Transverse colon (tissue), 4 donors: ENCODE measurements at regions not wholly inside any gene's neighbourhood (a gene's known extent, or its start where the extent isn't known, plus 50 kb on each side); places are given as distances from the start of the nearest gene placed in this dataset.
"Not testable (repeated sequence)": the region's sequence is repeated elsewhere in the genome, so short reads cannot be mapped to it uniquely, and the experiment has no call there.

ENCODE experiments used
- DNase-seq: peaks from one replicate; pipeline ENCODE4 v3.0.0-alpha.2; 2019
- H3K27ac ChIP-seq, 4 donors: fragments of 200-600 bp; sonication (generic); 2 replicates each; pipeline ENCODE4 v1.5.1; 2016 to 2018; ENCODE audit warnings: inconsistent platforms in 4 of 4
- H3K27me3 ChIP-seq: fragments of 200-600 bp; sonication (generic); 2 replicates; pipeline ENCODE4 v1.5.1; 2017; ENCODE audit warnings: inconsistent platforms
- H3K36me3 ChIP-seq, 4 donors: fragments of 200-600 bp; sonication (generic); 2 replicates each; pipeline ENCODE4 v1.5.1; 2017 to 2019; ENCODE audit warnings: inconsistent platforms in 4 of 4
- H3K4me1 ChIP-seq, 4 donors: fragments of 200-600 bp; sonication (generic); 2 replicates each; pipeline ENCODE4 v1.5.1; 2017 to 2020; ENCODE audit warnings: inconsistent platforms in 4 of 4
- H3K4me3 ChIP-seq, 4 donors: fragments of 200-600 bp; sonication (generic); 1 replicate in 1 of 4; 2 replicates in 3 of 4; pipeline versions ENCODE4 v1.5.1 to v1.6.1; 2017 to 2019; ENCODE audit warnings: inconsistent platforms in 4 of 4
- H3K9me3 ChIP-seq, 2 donors: fragments of 200-600 bp; sonication (generic); 2 replicates each; pipeline ENCODE4 v1.5.1; 2017 to 2019; ENCODE audit warnings: inconsistent platforms in 2 of 2
- EP300 ChIP-seq: sonication (generic); formaldehyde crosslinking; IDR thresholded peaks from one replicate; pipeline ENCODE4 v1.6.1; 2017; ENCODE audit warnings: antibody characterized with exemption, low read depth
- POLR2A ChIP-seq: fragments of 450-650 bp; IDR thresholded peaks from one replicate; pipeline ENCODE4 v1.6.1; 2016; ENCODE audit warnings: antibody characterized with exemption, mild to moderate bottlenecking, moderate library complexity
- POLR2AphosphoS5 ChIP-seq, 3 donors: sonication (generic); formaldehyde crosslinking; IDR thresholded peaks; one replicate each; pipeline ENCODE4 v1.6.1; 2016; ENCODE audit warnings: antibody characterized with exemption in 3 of 3
- WGBS, 2 donors: methylation state at CpG; one replicate each; pipeline ENCODE4 v1.1.5; 2018; ENCODE audit warnings: low coverage in 1 of 2; 5-methylcytosine and 5-hydroxymethylcytosine counted together
- in situ Hi-C, 4 donors: fragments of 200-750 bp; cut with MboI; loops; one replicate each; pipeline versions ENCODE4 v1.15.0 to v1.15.1; 2017; ENCODE audit warnings: low sequenced_read_pairs in 3 of 4, low pct_ligation_motif_present in 1 of 4, low pct_unique_long_range_greater_than_20kb in 1 of 4
- intact Hi-C: fragments of 100-400 bp; cut with DNase I; formaldehyde crosslinking; loops from one replicate; pipeline ENCODE4 v1.15.1; 2023; ENCODE audit warnings: low total_unique reads
- TF ChIP-seq, protein P1 (sequence below), 5 experiments: fragments of 200-600 bp in 3 of 5; fragments of 450-650 bp in 2 of 5; sonication (generic) in 3 of 5; IDR thresholded peaks; 1 replicate in 2 of 5; 2 replicates in 3 of 5; pipeline ENCODE4 v1.5.1; 2016 to 2017; ENCODE audit warnings: antibody characterized with exemption in 5 of 5, inconsistent platforms in 3 of 5, mild to moderate bottlenecking in 2 of 5, moderate library complexity in 1 of 5

DNA sequence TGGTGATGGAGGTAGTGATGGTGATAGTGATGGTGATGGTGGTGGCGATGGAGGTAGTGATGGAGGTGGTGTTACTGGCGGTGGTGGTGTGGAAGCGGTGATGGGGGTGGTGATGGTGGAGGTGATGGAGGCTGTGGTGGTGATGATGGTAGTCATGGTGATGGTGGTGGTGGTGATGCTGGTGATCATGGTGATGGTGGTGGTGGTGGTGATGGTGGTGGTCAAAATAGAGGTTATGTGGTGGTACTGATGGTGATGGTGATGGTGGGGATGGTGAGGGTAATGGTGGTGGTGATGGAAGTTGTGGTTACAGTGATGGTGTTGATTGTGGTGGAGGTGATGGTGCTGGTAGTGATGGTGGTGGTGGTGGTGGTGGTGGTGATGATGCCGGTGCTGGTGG, 199.2 kb downstream of the IGLL1 start:
- in situ Hi-C loops, result loop anchor here in 2 of 4 donors (25.0 kb wide), 2 partner anchors 219 to 419 kb away; no protein-coding TSS in a partner anchor
- TF ChIP-seq POLR2AphosphoS5 (IDR thresholded peaks at IDR 0.05) (no peak), EP300 (no peak), POLR2A (no peak)
- TF ChIP-seq, protein P1, sequence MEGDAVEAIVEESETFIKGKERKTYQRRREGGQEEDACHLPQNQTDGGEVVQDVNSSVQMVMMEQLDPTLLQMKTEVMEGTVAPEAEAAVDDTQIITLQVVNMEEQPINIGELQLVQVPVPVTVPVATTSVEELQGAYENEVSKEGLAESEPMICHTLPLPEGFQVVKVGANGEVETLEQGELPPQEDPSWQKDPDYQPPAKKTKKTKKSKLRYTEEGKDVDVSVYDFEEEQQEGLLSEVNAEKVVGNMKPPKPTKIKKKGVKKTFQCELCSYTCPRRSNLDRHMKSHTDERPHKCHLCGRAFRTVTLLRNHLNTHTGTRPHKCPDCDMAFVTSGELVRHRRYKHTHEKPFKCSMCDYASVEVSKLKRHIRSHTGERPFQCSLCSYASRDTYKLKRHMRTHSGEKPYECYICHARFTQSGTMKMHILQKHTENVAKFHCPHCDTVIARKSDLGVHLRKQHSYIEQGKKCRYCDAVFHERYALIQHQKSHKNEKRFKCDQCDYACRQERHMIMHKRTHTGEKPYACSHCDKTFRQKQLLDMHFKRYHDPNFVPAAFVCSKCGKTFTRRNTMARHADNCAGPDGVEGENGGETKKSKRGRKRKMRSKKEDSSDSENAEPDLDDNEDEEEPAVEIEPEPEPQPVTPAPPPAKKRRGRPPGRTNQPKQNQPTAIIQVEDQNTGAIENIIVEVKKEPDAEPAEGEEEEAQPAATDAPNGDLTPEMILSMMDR (IDR thresholded peaks at IDR 0.05), result no peak
- Histone ChIP-seq H3K36me3 (no peaks in the 10 kb centered on the region), H3K27ac (no peak overlapping the region), H3K27me3 (no peaks in the 10 kb centered on the region), H3K9me3 (no peaks in the 10 kb centered on the region), H3K4me1 (peaks cover 0 to 9% (median 0%) of the 10 kb centered on the region in 4 donors), H3K4me3 (no peak overlapping the region)
- no peak for DNase-seq
- intact Hi-C loops, result no loop called here
- 86 to 98% methylated on average over 4 of the region's 4 CpGs for WGBS, 2 donors

DNA sequence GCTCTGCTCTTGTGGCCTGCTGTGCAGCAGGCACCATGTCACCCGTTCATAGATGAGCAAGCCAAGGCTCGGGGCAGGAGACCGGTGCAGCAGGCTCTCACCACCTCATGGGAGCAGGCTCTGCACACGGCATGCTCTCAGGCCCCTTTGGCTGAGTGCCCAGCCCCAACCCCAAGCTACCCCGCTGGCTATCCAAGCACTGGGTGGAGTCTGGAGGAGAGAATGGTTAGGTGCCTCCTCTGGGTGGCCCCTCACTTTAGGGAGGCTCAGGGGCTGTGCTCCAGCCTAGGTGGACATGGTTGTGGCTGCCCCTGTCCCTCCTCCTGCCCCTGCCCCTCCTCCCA, 199.9 kb downstream of the IGLL1 start:
- 60% methylated on average over 1 of the region's 5 CpGs; no CpG with 5 or more reads in 1 of the 2 donors for WGBS, 2 donors
- no peak for DNase-seq
- Histone ChIP-seq H3K4me1 (peaks cover 0 to 9% (median 0%) of the 10 kb centered on the region in 4 donors), H3K4me3 (no peak overlapping the region), H3K27me3 (no peaks in the 10 kb centered on the region), H3K36me3 (no peaks in the 10 kb centered on the region), H3K9me3 (no peaks in the 10 kb centered on the region), H3K27ac (no peak overlapping the region)
- TF ChIP-seq POLR2A, result no peak
- no peak for TF ChIP-seq EP300
- TF ChIP-seq POLR2AphosphoS5 (IDR thresholded peaks at IDR 0.05), result no peak
- TF ChIP-seq, protein P1 (IDR thresholded peaks at IDR 0.05), result no peak
- in situ Hi-C loops, result loop anchor here in 2 of 4 donors (25.0 kb wide), 2 partner anchors 218 to 418 kb away; no protein-coding TSS in a partner anchor
- intact Hi-C loops, result no loop called here

DNA sequence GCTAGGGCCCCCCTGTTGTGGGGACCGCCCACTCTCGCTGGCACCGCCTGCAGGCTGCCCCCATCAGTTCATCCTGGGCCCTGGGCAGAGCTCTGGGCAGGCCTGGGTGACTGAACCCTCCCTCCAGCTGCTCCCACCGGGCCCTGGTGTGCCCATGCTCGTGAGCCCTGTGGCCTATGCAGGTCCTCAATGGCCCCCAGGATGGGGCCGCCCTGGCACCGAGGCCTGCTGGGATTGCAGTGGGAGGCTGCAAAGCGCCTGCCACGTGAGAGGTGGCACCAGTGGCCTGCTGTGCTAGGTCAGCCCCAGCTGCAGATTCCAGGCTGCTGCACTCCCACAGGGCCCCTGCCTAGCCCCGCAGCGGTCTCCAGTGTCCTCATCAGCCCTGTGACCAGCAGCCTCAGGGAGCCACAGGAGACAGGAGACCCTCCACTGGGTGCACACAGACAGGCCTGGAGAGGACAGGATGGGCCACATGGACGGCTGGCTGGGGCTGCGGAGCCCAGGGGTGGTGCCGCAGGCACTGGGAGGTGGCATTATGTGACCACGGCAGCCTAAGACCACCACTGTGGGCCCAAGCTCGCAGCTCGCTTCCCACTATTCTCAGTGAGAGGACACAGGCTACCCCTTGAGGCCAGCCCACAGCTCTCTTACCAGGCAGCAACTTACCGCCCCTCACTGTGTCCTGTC, 199.4 kb downstream of the BCR start:
- H3K27ac ChIP-seq, DNase-seq, H3K36me3 ChIP-seq, intact Hi-C loops, H3K27me3 ChIP-seq, H3K9me3 ChIP-seq, H3K4me1 ChIP-seq, H3K4me3 ChIP-seq: not testable (repeated sequence)
- WGBS, 2 donors, result 87% methylated on average over 6 of the region's 18 CpGs; no CpG with 5 or more reads in 1 of the 2 donors
- in situ Hi-C loops, result loop anchor here in 2 of 4 donors (25.0 kb wide), 2 partner anchors 217 to 417 kb away; no protein-coding TSS in a partner anchor

DNA sequence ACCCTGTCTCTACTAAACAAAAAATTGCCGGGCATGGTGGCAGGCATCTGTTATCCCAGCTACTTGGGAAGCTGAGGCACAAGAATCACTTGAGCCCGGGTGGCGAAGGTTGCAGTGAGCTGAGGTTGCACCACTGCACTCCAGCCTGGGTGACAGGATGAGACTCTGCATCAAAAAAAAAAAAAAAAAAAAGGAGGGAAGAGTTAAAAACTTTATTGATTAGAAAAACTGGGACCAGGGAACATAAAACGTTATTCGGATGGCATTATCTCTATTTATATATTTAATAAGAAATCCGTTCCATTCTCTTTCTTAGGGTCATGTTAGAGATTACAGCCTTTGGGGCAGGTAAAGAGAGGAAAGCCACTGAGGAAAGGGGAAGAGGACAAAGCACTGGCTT, 197.5 kb downstream of the BCR start:
- no peaks in the 10 kb centered on the region for H3K4me1 ChIP-seq
- no peak overlapping the region for H3K4me3 ChIP-seq
- H3K27ac ChIP-seq, result no peak overlapping the region
- intact Hi-C loops (no loop called here), in situ Hi-C loops (loop anchor here in 2 of 4 donors (25.0 kb wide), 2 partner anchors 215 to 415 kb away; no protein-coding TSS in a partner anchor)
- 72 to 82% methylated on average over 4 to 6 of the region's 6 CpGs for WGBS, 2 donors
- no peaks in the 10 kb centered on the region for H3K27me3 ChIP-seq
- TF ChIP-seq POLR2AphosphoS5 (IDR thresholded peaks at IDR 0.05) (no peak), EP300 (no peak), POLR2A (no peak)
- TF ChIP-seq, protein P1 (IDR thresholded peaks at IDR 0.05), result no peak
- H3K36me3 ChIP-seq, result no peaks in the 10 kb centered on the region
- H3K9me3 ChIP-seq, result no peaks in the 10 kb centered on the region
- DNase-seq, result no peak
